Activated gamma-delta T cell treated with anti-CD3 and anti-CD28 coated beads, Interleukin-2, amount 50 U/mL, for 16 hours (primary cell): ENCODE measurements at regions not wholly inside any gene's neighbourhood (a gene's known extent, or its start where the extent isn't known, plus 50 kb on each side); places are given as distances from the start of the nearest gene placed in this dataset.

Experiments used
- DNase-seq: peaks from one replicate; pipeline ENCODE4 v3.0.0-alpha.2; 2020; ENCODE audit warnings: low read depth

GRCh38 chr6:105492706-105493673 lies 90.1 kb upstream of the PREP start:
- no peak for DNase-seq

GRCh38 chr6:105489216-105489530 lies 86.3 kb upstream of the PREP start:
- no peak for DNase-seq

GRCh38 chr6:105488516-105489215 lies 85.8 kb upstream of the PREP start:
- DNase-seq: no peak

GRCh38 chr6:105487040-105487790 lies 84.3 kb upstream of the PREP start:
- no peak for DNase-seq

GRCh38 chr6:105485456-105485855 lies 82.6 kb upstream of the PREP start:
- no peak for DNase-seq

- DNase-seq: no peak
Measured at GRCh38 chr6:105484238-105485161, 81.6 kb upstream of the PREP start.

- no peak for DNase-seq
Measured at GRCh38 chr6:105483492-105483891, 80.6 kb upstream of the PREP start.

GRCh38 chr6:105482921-105483320 lies 80.0 kb upstream of the PREP start:
- DNase-seq: no peak

- DNase-seq: no peak
Measured at GRCh38 chr6:105482227-105482844, 79.5 kb upstream of the PREP start.

- no peak for DNase-seq
Measured at GRCh38 chr6:105476978-105477377, 74.1 kb upstream of the PREP start.

GRCh38 chr6:105474234-105474633 lies 71.4 kb upstream of the PREP start:
- DNase-seq: no peak

- DNase-seq: no peak
Measured at GRCh38 chr6:105469946-105470345, 67.1 kb upstream of the PREP start.

GRCh38 chr6:105468850-105469249 lies 66.0 kb upstream of the PREP start:
- DNase-seq: no peak

GRCh38 chr6:105460860-105461259 lies 58.0 kb upstream of the PREP start:
- no peak for DNase-seq

- DNase-seq: no peak
Measured at GRCh38 chr6:105459864-105460263, 57.0 kb upstream of the PREP start.

- DNase-seq: no peak
Measured at GRCh38 chr6:105459049-105459448, 56.2 kb upstream of the PREP start.

- DNase-seq: no peak
Measured at GRCh38 chr6:105458551-105458950, 55.7 kb upstream of the PREP start.

- DNase-seq: no peak
Measured at GRCh38 chr6:105458084-105458483, 55.2 kb upstream of the PREP start.

- no peak for DNase-seq
Measured at GRCh38 chr6:105453968-105454367, 51.1 kb upstream of the PREP start.

GRCh38 chr6:105452924-105453756 lies 50.3 kb upstream of the PREP start:
- peak; percentile 43 for DNase-seq
